Erythroblast (primary cell): ENCODE measurements at regions not wholly inside any gene's neighbourhood (a gene's known extent, or its start where the extent isn't known, plus 50 kb on each side); places are given as distances from the start of the nearest gene placed in this dataset.

Experiments
- GATA1 ChIP-seq: IDR thresholded peaks from 2 replicates; pipeline ENCODE4 v1.6.1; 2011; ENCODE audit warnings: low read depth, mild to moderate bottlenecking, control low read depth, low read length, moderate library complexity
- POLR2A ChIP-seq: IDR thresholded peaks from 2 replicates; pipeline ENCODE4 v1.6.1; 2011; ENCODE audit warnings: mild to moderate bottlenecking, low read length

DNA sequence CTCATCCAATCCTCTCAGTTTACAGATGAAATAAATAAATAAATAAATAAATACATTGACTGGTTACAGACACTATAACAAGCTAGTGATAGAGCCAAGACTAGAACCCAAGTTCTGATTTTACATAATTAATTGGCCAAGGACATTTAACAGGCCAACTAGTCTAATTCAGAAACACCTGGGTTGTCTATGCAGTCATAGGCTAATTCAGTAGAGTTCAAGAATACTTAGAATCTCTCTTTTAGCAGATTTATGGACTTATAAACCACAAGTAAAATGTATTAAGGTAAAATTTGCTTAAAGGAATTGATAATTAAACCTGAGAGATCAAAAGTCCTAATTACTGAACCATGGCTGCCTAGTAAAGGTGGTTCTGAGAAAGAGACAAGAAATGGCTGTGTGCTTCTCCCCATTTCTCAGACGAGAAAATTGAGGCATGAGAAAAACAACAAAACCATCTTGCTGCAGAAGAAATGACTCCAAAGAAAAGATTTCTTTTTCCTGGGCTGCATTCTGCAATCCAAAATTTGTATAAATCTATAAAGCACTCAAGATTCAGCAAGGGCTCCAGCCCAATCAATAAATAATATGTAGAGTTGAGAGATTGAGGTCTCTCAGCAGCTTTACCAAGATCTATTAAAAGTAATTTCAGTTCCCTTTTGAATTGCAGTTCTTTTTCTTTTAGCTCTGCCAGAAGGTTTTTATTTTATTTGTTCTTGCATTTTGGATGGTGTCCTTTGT is 98.3 kb downstream of the DUSP10 start:
- no peak for TF ChIP-seq POLR2A
- no peak for TF ChIP-seq GATA1
